ENCODE measurements at regions not wholly inside any gene's neighbourhood (a gene's known extent, or its start where the extent isn't known, plus 50 kb on each side); places are given as distances from the start of the nearest gene placed in this dataset.

GRCh38 chr13:97068151-97068550 is 73.9 kb upstream of the OXGR1 start:
- no peak for TF ChIP-seq CTCF (IDR thresholded peaks at IDR 0.05 in 8 of 11, conservative IDR thresholded peaks at IDR 0.05 in 3 of 11)
- no peak for TF ChIP-seq POLR2AphosphoS5 (IDR thresholded peaks at IDR 0.05)
- TF ChIP-seq POLR2A (IDR thresholded peaks at IDR 0.05), result no peak
- Histone ChIP-seq H3K4me1 (no peaks in the 10 kb centered on the region), H3K36me3 (no peaks in the 10 kb centered on the region), H3K27ac (no peak overlapping the region), H3K27me3 (replicated peaks in 1 of 7) (peaks cover 0 to 7% (median 0%) of the 10 kb centered on the region in 7 donors), H3K9me3 (peaks cover 0 to 2% (median 0%) of the 10 kb centered on the region in 8 donors), H3K4me3 (no peak overlapping the region)
- intact Hi-C loops (cut with DNase I; ENCODE audit: low total_unique reads), result no loop called here
- WGBS, 5 donors, result 46 to 63% (median 60%) methylated on average over 4 of the region's 4 CpGs
- DNase-seq, result no peak

- Histone ChIP-seq H3K4me3 (no peak overlapping the region), H3K27ac (no peak overlapping the region), H3K9me3 (peaks cover 0 to 13% (median 10%) of the 10 kb centered on the region in 8 donors), H3K4me1 (no peaks in the 10 kb centered on the region), H3K36me3 (no peaks in the 10 kb centered on the region), H3K27me3 (replicated peaks in 1 of 7) (peaks cover 0 to 5% (median 0%) of the 10 kb centered on the region in 7 donors)
- no peak for DNase-seq
- intact Hi-C loops (cut with DNase I; ENCODE audit: low total_unique reads), result no loop called here
- WGBS, 5 donors, result 77 to 88% (median 86%) methylated on average over 8 of the region's 8 CpGs
- no peak for TF ChIP-seq POLR2AphosphoS5 (IDR thresholded peaks at IDR 0.05)
- TF ChIP-seq CTCF (IDR thresholded peaks at IDR 0.05 in 8 of 11, conservative IDR thresholded peaks at IDR 0.05 in 3 of 11), result no peak
- no peak for TF ChIP-seq POLR2A (IDR thresholded peaks at IDR 0.05)
Measured at GRCh38 chr13:97069050-97069815, 75.0 kb upstream of the OXGR1 start.

GRCh38 chr13:97072297-97072696 is 78.0 kb upstream of the OXGR1 start:
- peaks cover 0 to 29% (median 24%) of the 10 kb centered on the region in 8 donors for H3K9me3 ChIP-seq
- intact Hi-C loops (cut with DNase I; ENCODE audit: low total_unique reads), result no loop called here
- TF ChIP-seq CTCF (IDR thresholded peaks at IDR 0.05 in 8 of 11, conservative IDR thresholded peaks at IDR 0.05 in 3 of 11), result no peak
- TF ChIP-seq POLR2A (IDR thresholded peaks at IDR 0.05), result no peak
- TF ChIP-seq POLR2AphosphoS5 (IDR thresholded peaks at IDR 0.05), result no peak
- H3K36me3 ChIP-seq, result no peaks in the 10 kb centered on the region
- no peak overlapping the region for H3K4me3 ChIP-seq
- H3K27me3 ChIP-seq (replicated peaks in 1 of 7), result no peaks in the 10 kb centered on the region
- H3K27ac ChIP-seq, result no peak overlapping the region
- WGBS, 5 donors, result 80 to 93% (median 81%) methylated on average over 2 of the region's 2 CpGs
- H3K4me1 ChIP-seq, result no peaks in the 10 kb centered on the region
- no peak for DNase-seq

GRCh38 chr13:97074618-97075017 is 80.3 kb upstream of the OXGR1 start:
- TF ChIP-seq POLR2A (IDR thresholded peaks at IDR 0.05) (no peak), POLR2AphosphoS5 (IDR thresholded peaks at IDR 0.05) (no peak), CTCF (IDR thresholded peaks at IDR 0.05 in 8 of 11, conservative IDR thresholded peaks at IDR 0.05 in 3 of 11) (no peak)
- DNase-seq, result no peak
- Histone ChIP-seq H3K27ac (no peak overlapping the region), H3K4me1 (no peaks in the 10 kb centered on the region), H3K36me3 (no peaks in the 10 kb centered on the region), H3K9me3 (peaks cover 0 to 29% (median 24%) of the 10 kb centered on the region in 8 donors), H3K4me3 (no peak overlapping the region), H3K27me3 (replicated peaks in 1 of 7) (no peaks in the 10 kb centered on the region)
- WGBS, 5 donors, result 67 to 83% (median 79%) methylated on average over 1 of the region's 1 CpG
- intact Hi-C loops (cut with DNase I; ENCODE audit: low total_unique reads), result no loop called here

All from spleen (tissue), 11 donors.